HEK293 (cell line): ENCODE measurements at regions not wholly inside any gene's neighbourhood (a gene's known extent, or its start where the extent isn't known, plus 50 kb on each side); places are given as distances from the start of the nearest gene placed in this dataset.

ENCODE experiments used
- SETDB1 ChIP-seq: IDR thresholded peaks from one replicate; pipeline ENCODE4 v1.6.1; 2017; ENCODE audit warnings: mild to moderate bottlenecking, low read length, moderate library complexity, mixed read lengths; ENCODE audit not compliant: insufficient read length
- ZFP41 ChIP-seq: fragments of 450-650 bp; formaldehyde crosslinking; IDR thresholded peaks from 2 replicates; pipeline ENCODE4 v1.5.1; 2016; ENCODE audit warnings: missing biosample characterization, missing genetic modification characterization, borderline replicate concordance
- ZNF423 ChIP-seq: fragments of 450-650 bp; formaldehyde crosslinking; IDR thresholded peaks from 2 replicates; pipeline ENCODE4 v1.5.1; 2016; ENCODE audit warnings: missing biosample characterization, missing genetic modification characterization
- ZNF585B ChIP-seq: fragments of 450-650 bp; formaldehyde crosslinking; IDR thresholded peaks from 2 replicates; pipeline ENCODE4 v1.5.1; 2016; ENCODE audit warnings: missing biosample characterization, missing genetic modification characterization

GRCh38 chr2:63669596-63669995, 80.8 kb downstream of the MDH1 start:
- TF ChIP-seq ZNF585B (tag by site-specific recombination), result no peak
- TF ChIP-seq ZNF423, result no peak
- no peak for TF ChIP-seq SETDB1
- TF ChIP-seq ZFP41 (tag by site-specific recombination), result no peak
